ENCODE measurements at regions not wholly inside any gene's neighbourhood (a gene's known extent, or its start where the extent isn't known, plus 50 kb on each side); places are given as distances from the start of the nearest gene placed in this dataset.
"Not testable (repeated sequence)": the region's sequence is repeated elsewhere in the genome, so short reads cannot be mapped to it uniquely, and the experiment has no call there.

DNA sequence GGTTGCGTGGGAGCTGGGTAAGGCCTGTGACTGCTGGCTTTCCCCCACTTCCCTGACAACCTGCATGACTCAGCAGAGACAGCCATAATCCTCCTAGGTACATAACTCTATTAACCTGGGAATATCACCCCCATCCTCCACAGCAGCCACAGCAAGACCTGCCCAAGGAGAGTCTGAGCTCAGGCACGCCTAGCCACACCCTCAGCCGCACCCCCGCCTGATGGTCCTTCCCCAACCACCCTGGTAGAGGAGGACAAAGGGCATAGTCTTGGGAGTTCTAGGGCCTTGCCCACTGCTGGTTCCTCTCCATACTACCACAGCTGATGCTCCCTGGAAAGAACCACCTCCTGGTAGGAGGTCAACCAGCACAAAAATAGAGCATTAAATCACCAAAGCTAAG, 965.4 kb downstream of the TSN start:
- TF ChIP-seq, protein P1, sequence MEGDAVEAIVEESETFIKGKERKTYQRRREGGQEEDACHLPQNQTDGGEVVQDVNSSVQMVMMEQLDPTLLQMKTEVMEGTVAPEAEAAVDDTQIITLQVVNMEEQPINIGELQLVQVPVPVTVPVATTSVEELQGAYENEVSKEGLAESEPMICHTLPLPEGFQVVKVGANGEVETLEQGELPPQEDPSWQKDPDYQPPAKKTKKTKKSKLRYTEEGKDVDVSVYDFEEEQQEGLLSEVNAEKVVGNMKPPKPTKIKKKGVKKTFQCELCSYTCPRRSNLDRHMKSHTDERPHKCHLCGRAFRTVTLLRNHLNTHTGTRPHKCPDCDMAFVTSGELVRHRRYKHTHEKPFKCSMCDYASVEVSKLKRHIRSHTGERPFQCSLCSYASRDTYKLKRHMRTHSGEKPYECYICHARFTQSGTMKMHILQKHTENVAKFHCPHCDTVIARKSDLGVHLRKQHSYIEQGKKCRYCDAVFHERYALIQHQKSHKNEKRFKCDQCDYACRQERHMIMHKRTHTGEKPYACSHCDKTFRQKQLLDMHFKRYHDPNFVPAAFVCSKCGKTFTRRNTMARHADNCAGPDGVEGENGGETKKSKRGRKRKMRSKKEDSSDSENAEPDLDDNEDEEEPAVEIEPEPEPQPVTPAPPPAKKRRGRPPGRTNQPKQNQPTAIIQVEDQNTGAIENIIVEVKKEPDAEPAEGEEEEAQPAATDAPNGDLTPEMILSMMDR (IDR thresholded peaks at IDR 0.05): not testable (repeated sequence)
- not testable (repeated sequence) for TF ChIP-seq POLR2A (IDR thresholded peaks at IDR 0.05)

Measured in esophagus squamous epithelium (tissue), 4 donors.